ENCODE measurements at regions not wholly inside any gene's neighbourhood (a gene's known extent, or its start where the extent isn't known, plus 50 kb on each side); places are given as distances from the start of the nearest gene placed in this dataset.

DNA sequence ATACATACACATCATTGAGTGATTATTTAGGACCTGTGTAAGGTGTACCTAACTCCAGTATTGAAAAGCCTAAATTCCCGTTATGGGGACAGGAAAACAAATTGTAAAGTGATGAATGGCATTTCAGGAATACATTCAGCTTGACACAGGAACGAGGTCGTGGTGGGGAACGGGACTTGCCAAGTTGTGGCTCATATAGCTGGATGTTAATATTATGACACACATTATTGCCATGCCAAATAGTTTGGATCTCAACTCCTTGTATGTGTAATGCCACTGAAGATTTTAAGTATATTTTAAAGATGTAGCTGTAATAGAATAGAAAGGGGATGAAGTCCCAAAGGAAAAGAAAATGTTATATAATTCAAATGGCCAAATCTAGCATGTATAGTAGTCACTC, 227.2 kb upstream of the GOLIM4 start:
- DNase-seq (ENCODE audit: low read depth) = peak; percentile 5
- no peak overlapping the region for H3K4me3 ChIP-seq (ENCODE audit: control insufficient read depth, low read depth, low read length)
- TF ChIP-seq, protein P1, sequence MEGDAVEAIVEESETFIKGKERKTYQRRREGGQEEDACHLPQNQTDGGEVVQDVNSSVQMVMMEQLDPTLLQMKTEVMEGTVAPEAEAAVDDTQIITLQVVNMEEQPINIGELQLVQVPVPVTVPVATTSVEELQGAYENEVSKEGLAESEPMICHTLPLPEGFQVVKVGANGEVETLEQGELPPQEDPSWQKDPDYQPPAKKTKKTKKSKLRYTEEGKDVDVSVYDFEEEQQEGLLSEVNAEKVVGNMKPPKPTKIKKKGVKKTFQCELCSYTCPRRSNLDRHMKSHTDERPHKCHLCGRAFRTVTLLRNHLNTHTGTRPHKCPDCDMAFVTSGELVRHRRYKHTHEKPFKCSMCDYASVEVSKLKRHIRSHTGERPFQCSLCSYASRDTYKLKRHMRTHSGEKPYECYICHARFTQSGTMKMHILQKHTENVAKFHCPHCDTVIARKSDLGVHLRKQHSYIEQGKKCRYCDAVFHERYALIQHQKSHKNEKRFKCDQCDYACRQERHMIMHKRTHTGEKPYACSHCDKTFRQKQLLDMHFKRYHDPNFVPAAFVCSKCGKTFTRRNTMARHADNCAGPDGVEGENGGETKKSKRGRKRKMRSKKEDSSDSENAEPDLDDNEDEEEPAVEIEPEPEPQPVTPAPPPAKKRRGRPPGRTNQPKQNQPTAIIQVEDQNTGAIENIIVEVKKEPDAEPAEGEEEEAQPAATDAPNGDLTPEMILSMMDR (conservative IDR thresholded peaks at IDR 0.05; ENCODE audit: control insufficient read depth, insufficient read depth, low read depth, low read length) = no peak

DNA sequence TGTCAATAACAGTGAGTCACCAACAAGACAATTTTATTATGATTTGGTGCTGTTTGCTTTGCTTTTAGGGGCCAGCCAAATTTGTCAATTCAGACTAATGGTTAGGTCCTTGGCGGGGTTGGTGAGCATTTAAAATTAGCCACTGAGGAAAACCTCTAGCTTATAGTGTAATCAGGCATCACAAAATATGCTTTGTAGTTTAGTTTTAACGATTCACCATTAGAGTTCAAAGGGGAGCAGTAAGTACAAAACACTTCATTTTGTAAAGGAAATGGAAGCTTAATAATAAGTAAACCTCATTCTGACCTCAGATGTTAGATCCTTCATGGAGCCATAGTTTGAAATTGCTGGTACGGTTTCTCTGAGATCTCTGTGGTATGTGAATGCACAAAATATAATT, 218.4 kb upstream of the GOLIM4 start:
- TF ChIP-seq, protein P1 (conservative IDR thresholded peaks at IDR 0.05; ENCODE audit: control insufficient read depth, insufficient read depth, low read depth, low read length) = no peak

DNA sequence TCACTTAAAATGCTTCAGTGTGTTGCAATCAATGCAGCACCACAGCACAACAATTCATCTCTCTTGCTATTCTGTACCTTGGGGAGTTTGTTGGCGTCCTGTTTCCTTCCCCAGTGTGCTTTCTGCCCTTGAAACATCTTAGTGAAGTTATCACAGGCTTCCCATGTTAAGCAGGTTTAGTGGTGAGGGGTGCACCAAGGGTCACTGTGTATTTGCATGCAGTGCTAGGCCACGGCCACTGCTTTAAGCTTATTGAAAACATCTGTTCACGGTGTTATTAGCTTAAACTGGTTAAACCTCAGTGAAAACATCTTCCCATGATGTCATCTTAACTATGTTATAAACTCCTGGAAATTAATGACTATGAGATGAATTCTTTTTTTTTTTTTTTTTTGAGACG, 217.3 kb upstream of the GOLIM4 start:
- TF ChIP-seq, protein P1 (conservative IDR thresholded peaks at IDR 0.05; ENCODE audit: control insufficient read depth, insufficient read depth, low read depth, low read length) = no peak
- no peak for DNase-seq (ENCODE audit: low read depth)

More for the DNA sequence above, 218.4 kb upstream of the GOLIM4 start:
- no peak for DNase-seq (ENCODE audit: low read depth)
- no peak overlapping the region for H3K4me3 ChIP-seq (ENCODE audit: control insufficient read depth, low read depth, low read length)

DNA sequence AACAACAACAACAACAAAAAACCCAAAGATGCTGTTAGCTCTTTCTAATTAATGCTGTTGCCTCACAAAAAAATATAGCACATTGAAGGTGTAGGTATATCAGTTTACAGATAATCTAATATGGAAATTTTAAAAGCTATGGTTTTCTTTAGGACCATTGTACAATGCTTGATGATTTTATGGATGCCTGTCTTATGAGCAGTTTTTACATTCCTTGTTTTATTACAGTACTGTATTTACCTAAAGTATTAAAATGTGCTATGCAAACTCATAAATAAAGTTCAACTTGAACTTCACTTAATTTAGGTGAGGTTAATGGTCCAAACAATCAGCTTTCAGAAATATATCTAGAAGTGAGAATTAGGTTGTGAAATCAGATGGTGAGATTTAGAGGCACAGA, 212.2 kb upstream of the GOLIM4 start:
- TF ChIP-seq, protein P1 (conservative IDR thresholded peaks at IDR 0.05; ENCODE audit: control insufficient read depth, insufficient read depth, low read depth, low read length) = no peak
- no peak overlapping the region for H3K4me3 ChIP-seq (ENCODE audit: control insufficient read depth, low read depth, low read length)
- DNase-seq (ENCODE audit: low read depth) = no peak

More for the DNA sequence above, 217.3 kb upstream of the GOLIM4 start:
- no peak overlapping the region for H3K4me3 ChIP-seq (ENCODE audit: control insufficient read depth, low read depth, low read length)

DNA sequence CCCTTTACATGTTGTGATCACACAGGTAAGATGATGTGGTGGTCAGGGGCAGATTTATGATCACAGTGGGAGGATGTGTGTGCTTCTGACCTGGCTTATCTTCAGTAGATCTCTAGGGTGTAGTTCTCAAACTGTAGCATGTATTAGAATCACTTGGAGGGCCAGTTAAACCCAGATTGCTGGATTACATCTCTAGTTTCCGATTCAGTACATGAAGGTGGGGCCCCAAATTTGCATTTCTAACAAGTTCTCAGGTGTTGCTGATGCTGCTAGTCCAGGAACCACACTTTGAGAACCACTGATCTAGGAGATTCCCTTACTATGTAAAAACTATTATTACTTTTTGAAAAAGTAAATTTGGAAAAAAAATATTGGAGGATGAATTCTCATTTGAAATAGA, 199.3 kb upstream of the GOLIM4 start:
- H3K4me3 ChIP-seq (ENCODE audit: control insufficient read depth, low read depth, low read length) = no peak overlapping the region
- TF ChIP-seq, protein P1 (conservative IDR thresholded peaks at IDR 0.05; ENCODE audit: control insufficient read depth, insufficient read depth, low read depth, low read length) = no peak
- no peak for DNase-seq (ENCODE audit: low read depth)

DNA sequence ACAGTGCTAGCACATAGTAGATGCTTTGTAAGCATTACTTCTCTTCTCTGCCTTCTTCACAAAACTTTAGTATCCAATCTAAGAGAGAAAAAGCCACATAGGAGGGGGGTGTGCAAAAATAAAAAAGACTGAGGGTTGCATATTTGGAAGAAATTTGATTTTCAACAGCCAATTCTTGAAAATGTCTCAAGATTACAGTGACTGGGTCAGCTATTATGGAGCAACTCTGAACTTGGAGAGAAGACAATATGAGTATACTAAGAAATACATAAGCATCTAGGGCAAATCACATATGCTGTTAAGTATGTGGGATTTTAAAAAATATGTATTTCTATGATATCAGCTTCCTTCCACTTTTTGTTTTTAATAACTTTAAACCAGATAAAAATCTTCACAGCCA, 196.6 kb upstream of the GOLIM4 start:
- no peak for DNase-seq (ENCODE audit: low read depth)
- TF ChIP-seq, protein P1 (conservative IDR thresholded peaks at IDR 0.05; ENCODE audit: control insufficient read depth, insufficient read depth, low read depth, low read length) = no peak
- H3K4me3 ChIP-seq (ENCODE audit: control insufficient read depth, low read depth, low read length) = no peak overlapping the region

DNA sequence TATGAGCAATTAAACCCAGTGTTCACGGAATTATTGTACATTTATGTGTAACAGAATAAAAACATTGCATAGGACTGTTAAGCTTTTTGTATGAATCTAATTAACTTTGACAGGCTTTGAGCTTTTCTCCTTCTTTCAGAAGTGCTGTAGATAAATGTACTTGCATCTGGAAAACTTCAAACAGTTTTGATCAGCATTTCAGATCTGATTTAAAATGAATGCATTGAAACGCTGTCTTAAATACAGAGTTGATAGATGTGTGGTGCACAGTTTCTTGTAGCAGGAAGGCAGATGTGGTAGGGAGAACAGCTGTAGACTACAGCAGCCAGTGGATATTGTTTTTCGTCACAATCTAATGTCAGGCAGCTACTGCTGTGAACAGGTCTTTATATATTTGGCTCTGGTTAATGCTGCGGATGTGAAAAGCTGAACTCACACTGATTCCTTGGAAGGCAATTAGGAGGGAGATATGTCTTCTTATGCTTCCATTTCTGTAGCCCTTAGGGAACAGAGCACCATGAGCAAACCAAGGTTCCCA, 193.8 kb upstream of the GOLIM4 start:
- no peak for DNase-seq (ENCODE audit: low read depth)
- TF ChIP-seq, protein P1 (conservative IDR thresholded peaks at IDR 0.05; ENCODE audit: control insufficient read depth, insufficient read depth, low read depth, low read length) = no peak
- H3K4me3 ChIP-seq (ENCODE audit: control insufficient read depth, low read depth, low read length) = no peak overlapping the region

All from fibroblast of mammary gland (primary cell).